ENCODE measurements at regions not wholly inside any gene's neighbourhood (a gene's known extent, or its start where the extent isn't known, plus 50 kb on each side); places are given as distances from the start of the nearest gene placed in this dataset.

- no peak for DNase-seq
These were observed 120.0 kb upstream of the MDM1 start for GRCh38 chr12:68452078-68452715.

- no peak for DNase-seq
These were observed 121.1 kb upstream of the MDM1 start for GRCh38 chr12:68453278-68453677.

- peak; percentile 25 for DNase-seq
These were observed 121.7 kb upstream of the MDM1 start for GRCh38 chr12:68453876-68454275.

GRCh38 chr12:68454892-68455291 is 122.7 kb upstream of the MDM1 start:
- DNase-seq: no peak

- peak; percentile 59 for DNase-seq
These were observed 123.7 kb upstream of the MDM1 start for GRCh38 chr12:68455691-68456345.

- no peak for DNase-seq
These were observed 126.7 kb upstream of the MDM1 start for GRCh38 chr12:68458866-68459265.

GRCh38 chr12:68460236-68460635 is 128.1 kb upstream of the MDM1 start:
- no peak for DNase-seq

GRCh38 chr12:68461645-68462044 is 129.5 kb upstream of the MDM1 start:
- DNase-seq: no peak

GRCh38 chr12:68462803-68463202 is 130.6 kb upstream of the MDM1 start:
- DNase-seq: no peak

- DNase-seq: no peak
These were observed 133.1 kb upstream of the MDM1 start for GRCh38 chr12:68465227-68465626.

GRCh38 chr12:68467514-68467913 is 135.4 kb upstream of the MDM1 start:
- no peak for DNase-seq

GRCh38 chr12:68468036-68468435 is 135.9 kb upstream of the MDM1 start:
- peak; percentile 44 for DNase-seq

- peak; percentile 61 for DNase-seq
These were observed 137.0 kb upstream of the MDM1 start for GRCh38 chr12:68469113-68469512.

GRCh38 chr12:68470664-68471328 is 138.6 kb upstream of the MDM1 start:
- DNase-seq: no peak

- no peak for DNase-seq
These were observed 136.1 kb upstream of the RAP1B start for GRCh38 chr12:68474467-68475204.

GRCh38 chr12:68476794-68477193 is 133.9 kb upstream of the RAP1B start:
- no peak for DNase-seq

GRCh38 chr12:68477261-68477772 is 133.4 kb upstream of the RAP1B start:
- DNase-seq: peak; percentile 33

GRCh38 chr12:68477906-68478305 is 132.8 kb upstream of the RAP1B start:
- DNase-seq: no peak

- DNase-seq: no peak
These were observed 132.0 kb upstream of the RAP1B start for GRCh38 chr12:68478516-68479260.

GRCh38 chr12:68479261-68479895 is 131.3 kb upstream of the RAP1B start:
- DNase-seq: peak; percentile 95

GRCh38 chr12:68479896-68480291 is 130.8 kb upstream of the RAP1B start:
- peak; percentile 57 for DNase-seq

- no peak for DNase-seq
These were observed 130.2 kb upstream of the RAP1B start for GRCh38 chr12:68480526-68480925.

Measured in fibroblast of skin of right quadriceps (primary cell).